ENCODE measurements at regions not wholly inside any gene's neighbourhood (a gene's known extent, or its start where the extent isn't known, plus 50 kb on each side); places are given as distances from the start of the nearest gene placed in this dataset.

GRCh38 chr21:25328736-25329135 lies 278.5 kb downstream of the MRPL39 start:
- CTCF ChIA-PET, result no interaction called here
- H3K27ac ChIP-seq (ENCODE audit: insufficient read depth in 1 of 2, low read depth in 1 of 2, low read length in 2 of 2, poor library complexity in 1 of 2, severe bottlenecking in 2 of 2), result no peak overlapping the region
- POLR2A ChIA-PET, result no interaction called here

GRCh38 chr21:25326181-25326580 lies 281.1 kb downstream of the MRPL39 start:
- POLR2A ChIA-PET, result no interaction called here
- no peak overlapping the region for H3K27ac ChIP-seq (ENCODE audit: insufficient read depth in 1 of 2, low read depth in 1 of 2, low read length in 2 of 2, poor library complexity in 1 of 2, severe bottlenecking in 2 of 2)
- H3K36me3 ChIP-seq (ENCODE audit: control insufficient read depth in 4 of 4, insufficient read depth in 4 of 4, low read length in 3 of 4), result no peaks in the 10 kb centered on the region
- no peaks in the 10 kb centered on the region for H3K9me3 ChIP-seq (ENCODE audit: control extremely low read depth in 1 of 5, control insufficient read depth in 4 of 5, insufficient read depth in 2 of 5, low read depth in 1 of 5, low read length in 4 of 5)
- CTCF ChIA-PET, result no interaction called here
- no peaks in the 10 kb centered on the region for H3K4me1 ChIP-seq (ENCODE audit: control extremely low read depth in 1 of 4, control insufficient read depth in 4 of 4, insufficient read depth in 4 of 4, low read length in 3 of 4)
- no peak for DNase-seq
- 100% methylated on average over 2 of the region's 2 CpGs for WGBS (ENCODE audit: insufficient coverage)
- no peaks in the 10 kb centered on the region for H3K27me3 ChIP-seq (replicated peaks in 2 of 5; ENCODE audit: control insufficient read depth in 4 of 5, insufficient read depth in 5 of 5, low read length in 4 of 5)
- no peak overlapping the region for H3K4me3 ChIP-seq (ENCODE audit: control insufficient read depth in 1 of 7, extremely low read depth in 1 of 7, insufficient read depth in 4 of 7, low read depth in 2 of 7, low read length in 6 of 7)

More at GRCh38 chr21:25328736-25329135, 278.5 kb downstream of the MRPL39 start:
- Histone ChIP-seq H3K4me1 (ENCODE audit: control extremely low read depth in 1 of 4, control insufficient read depth in 4 of 4, insufficient read depth in 4 of 4, low read length in 3 of 4) (no peaks in the 10 kb centered on the region), H3K4me3 (ENCODE audit: control insufficient read depth in 1 of 7, extremely low read depth in 1 of 7, insufficient read depth in 4 of 7, low read depth in 2 of 7, low read length in 6 of 7) (no peak overlapping the region), H3K27me3 (replicated peaks in 2 of 5; ENCODE audit: control insufficient read depth in 4 of 5, insufficient read depth in 5 of 5, low read length in 4 of 5) (peaks cover 0 to 2% (median 0%) of the 10 kb centered on the region in 5 experiments), H3K9me3 (ENCODE audit: control extremely low read depth in 1 of 5, control insufficient read depth in 4 of 5, insufficient read depth in 2 of 5, low read depth in 1 of 5, low read length in 4 of 5) (no peaks in the 10 kb centered on the region), H3K36me3 (ENCODE audit: control insufficient read depth in 4 of 4, insufficient read depth in 4 of 4, low read length in 3 of 4) (no peaks in the 10 kb centered on the region)
- no peak for DNase-seq
- WGBS (ENCODE audit: insufficient coverage), result no CpG with 5 or more reads among the region's 1 CpG

DNA sequence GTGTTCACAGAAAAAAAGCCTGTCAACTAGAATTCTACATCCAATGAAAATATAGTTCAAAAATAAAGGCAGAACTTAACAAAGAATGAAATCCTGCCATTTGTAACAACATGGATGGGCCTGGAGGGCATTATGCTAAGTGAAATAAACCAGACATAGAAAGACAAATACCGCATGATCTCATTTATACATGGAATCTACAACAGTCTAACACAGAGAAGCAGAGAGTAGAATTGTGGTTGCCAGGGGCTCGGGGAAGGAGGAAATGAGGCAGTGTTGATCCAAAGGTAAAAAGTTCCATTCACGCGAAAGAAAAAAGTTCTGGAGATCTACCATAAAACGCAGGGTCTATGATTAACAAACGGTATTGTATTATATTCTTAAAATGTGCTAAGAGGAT lies 282.6 kb downstream of the MRPL39 start:
- Histone ChIP-seq H3K27ac (ENCODE audit: insufficient read depth in 1 of 2, low read depth in 1 of 2, low read length in 2 of 2, poor library complexity in 1 of 2, severe bottlenecking in 2 of 2) (no peak overlapping the region), H3K27me3 (replicated peaks in 2 of 5; ENCODE audit: control insufficient read depth in 4 of 5, insufficient read depth in 5 of 5, low read length in 4 of 5) (no peaks in the 10 kb centered on the region), H3K4me3 (ENCODE audit: control insufficient read depth in 1 of 7, extremely low read depth in 1 of 7, insufficient read depth in 4 of 7, low read depth in 2 of 7, low read length in 6 of 7) (no peak overlapping the region), H3K4me1 (ENCODE audit: control extremely low read depth in 1 of 4, control insufficient read depth in 4 of 4, insufficient read depth in 4 of 4, low read length in 3 of 4) (no peaks in the 10 kb centered on the region), H3K9me3 (ENCODE audit: control extremely low read depth in 1 of 5, control insufficient read depth in 4 of 5, insufficient read depth in 2 of 5, low read depth in 1 of 5, low read length in 4 of 5) (no peaks in the 10 kb centered on the region), H3K36me3 (ENCODE audit: control insufficient read depth in 4 of 4, insufficient read depth in 4 of 4, low read length in 3 of 4) (no peaks in the 10 kb centered on the region)
- ChIA-PET POLR2A (no interaction called here), CTCF (no interaction called here)
- DNase-seq, result no peak
- 94% methylated on average over 3 of the region's 6 CpGs for WGBS (ENCODE audit: insufficient coverage)

DNA sequence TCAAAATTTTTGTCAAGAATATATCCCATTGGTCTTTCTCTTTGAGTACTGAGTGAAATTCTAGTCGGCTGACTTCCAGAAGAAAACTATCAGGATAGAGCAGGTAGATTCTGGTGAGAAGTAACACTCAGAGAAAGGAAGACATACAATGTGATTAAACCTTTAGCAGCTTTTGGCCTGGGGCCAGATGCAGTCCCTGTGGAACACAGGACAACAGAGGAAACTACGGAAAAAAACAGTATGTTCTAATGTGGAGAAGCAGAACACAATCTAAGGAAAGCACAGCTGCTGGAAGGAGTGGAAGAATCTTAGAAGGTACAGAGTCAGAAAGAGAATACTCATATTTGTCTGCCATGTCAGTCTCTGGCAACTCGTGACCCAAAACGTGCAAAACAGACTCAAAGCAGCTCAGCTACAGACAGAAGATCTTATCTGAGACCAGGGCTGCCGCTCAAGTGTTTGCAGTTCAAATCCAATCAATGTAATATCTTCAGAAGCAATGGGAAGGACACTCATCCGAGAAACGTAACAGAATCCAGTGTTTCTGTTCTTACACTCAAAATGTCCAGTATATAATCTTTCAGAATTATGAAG lies 283.8 kb downstream of the MRPL39 start:
- WGBS (ENCODE audit: insufficient coverage), result 88% methylated on average over 7 of the region's 7 CpGs
- no peaks in the 10 kb centered on the region for H3K36me3 ChIP-seq (ENCODE audit: control insufficient read depth in 4 of 4, insufficient read depth in 4 of 4, low read length in 3 of 4)
- DNase-seq, result no peak
- POLR2A ChIA-PET, result no interaction called here
- H3K4me1 ChIP-seq (ENCODE audit: control extremely low read depth in 1 of 4, control insufficient read depth in 4 of 4, insufficient read depth in 4 of 4, low read length in 3 of 4), result no peaks in the 10 kb centered on the region
- H3K9me3 ChIP-seq (ENCODE audit: control extremely low read depth in 1 of 5, control insufficient read depth in 4 of 5, insufficient read depth in 2 of 5, low read depth in 1 of 5, low read length in 4 of 5), result no peaks in the 10 kb centered on the region
- H3K4me3 ChIP-seq (ENCODE audit: control insufficient read depth in 1 of 7, extremely low read depth in 1 of 7, insufficient read depth in 4 of 7, low read depth in 2 of 7, low read length in 6 of 7), result no peak overlapping the region
- no peak overlapping the region for H3K27ac ChIP-seq (ENCODE audit: insufficient read depth in 1 of 2, low read depth in 1 of 2, low read length in 2 of 2, poor library complexity in 1 of 2, severe bottlenecking in 2 of 2)
- H3K27me3 ChIP-seq (replicated peaks in 2 of 5; ENCODE audit: control insufficient read depth in 4 of 5, insufficient read depth in 5 of 5, low read length in 4 of 5), result no peaks in the 10 kb centered on the region
- CTCF ChIA-PET, result no interaction called here

- peaks cover 0 to 4% (median 0%) of the 10 kb centered on the region in 5 experiments for H3K9me3 ChIP-seq (ENCODE audit: control extremely low read depth in 1 of 5, control insufficient read depth in 4 of 5, insufficient read depth in 2 of 5, low read depth in 1 of 5, low read length in 4 of 5)
- H3K4me3 ChIP-seq (ENCODE audit: control insufficient read depth in 1 of 7, extremely low read depth in 1 of 7, insufficient read depth in 4 of 7, low read depth in 2 of 7, low read length in 6 of 7), result no peak overlapping the region
- no peak for DNase-seq
- H3K27me3 ChIP-seq (replicated peaks in 2 of 5; ENCODE audit: control insufficient read depth in 4 of 5, insufficient read depth in 5 of 5, low read length in 4 of 5), result no peaks in the 10 kb centered on the region
- no peaks in the 10 kb centered on the region for H3K36me3 ChIP-seq (ENCODE audit: control insufficient read depth in 4 of 4, insufficient read depth in 4 of 4, low read length in 3 of 4)
- no CpG with 5 or more reads among the region's 1 CpG for WGBS (ENCODE audit: insufficient coverage)
- CTCF ChIA-PET, result interaction anchor here (1.0 to 2.9 kb wide), 2 partner anchors 16 to 31 kb away, joined by 3 to 20 read pairs; no protein-coding TSS in a partner anchor
- no peaks in the 10 kb centered on the region for H3K4me1 ChIP-seq (ENCODE audit: control extremely low read depth in 1 of 4, control insufficient read depth in 4 of 4, insufficient read depth in 4 of 4, low read length in 3 of 4)
- H3K27ac ChIP-seq (ENCODE audit: insufficient read depth in 1 of 2, low read depth in 1 of 2, low read length in 2 of 2, poor library complexity in 1 of 2, severe bottlenecking in 2 of 2), result no peak overlapping the region
- POLR2A ChIA-PET, result no interaction called here
These were observed 293.0 kb downstream of the MRPL39 start for GRCh38 chr21:25314247-25314646.

GRCh38 chr21:25313829-25314228 lies 293.5 kb downstream of the MRPL39 start:
- ChIA-PET CTCF (interaction anchor here (0.8 to 2.9 kb wide), 5 partner anchors 16 to 418 kb away, joined by 3 to 20 read pairs (median 4); no protein-coding TSS in a partner anchor), POLR2A (no interaction called here)
- peak; percentile 12 to 52 (median 32) for DNase-seq
- Histone ChIP-seq H3K9me3 (ENCODE audit: control extremely low read depth in 1 of 5, control insufficient read depth in 4 of 5, insufficient read depth in 2 of 5, low read depth in 1 of 5, low read length in 4 of 5) (peaks cover 0 to 5% (median 3%) of the 10 kb centered on the region in 5 experiments), H3K27ac (ENCODE audit: insufficient read depth in 1 of 2, low read depth in 1 of 2, low read length in 2 of 2, poor library complexity in 1 of 2, severe bottlenecking in 2 of 2) (no peak overlapping the region), H3K4me1 (ENCODE audit: control extremely low read depth in 1 of 4, control insufficient read depth in 4 of 4, insufficient read depth in 4 of 4, low read length in 3 of 4) (no peaks in the 10 kb centered on the region), H3K36me3 (ENCODE audit: control insufficient read depth in 4 of 4, insufficient read depth in 4 of 4, low read length in 3 of 4) (no peaks in the 10 kb centered on the region), H3K27me3 (replicated peaks in 2 of 5; ENCODE audit: control insufficient read depth in 4 of 5, insufficient read depth in 5 of 5, low read length in 4 of 5) (no peaks in the 10 kb centered on the region), H3K4me3 (ENCODE audit: control insufficient read depth in 1 of 7, extremely low read depth in 1 of 7, insufficient read depth in 4 of 7, low read depth in 2 of 7, low read length in 6 of 7) (no peak overlapping the region)
- 21% methylated on average over 2 of the region's 3 CpGs for WGBS (ENCODE audit: insufficient coverage)

DNA sequence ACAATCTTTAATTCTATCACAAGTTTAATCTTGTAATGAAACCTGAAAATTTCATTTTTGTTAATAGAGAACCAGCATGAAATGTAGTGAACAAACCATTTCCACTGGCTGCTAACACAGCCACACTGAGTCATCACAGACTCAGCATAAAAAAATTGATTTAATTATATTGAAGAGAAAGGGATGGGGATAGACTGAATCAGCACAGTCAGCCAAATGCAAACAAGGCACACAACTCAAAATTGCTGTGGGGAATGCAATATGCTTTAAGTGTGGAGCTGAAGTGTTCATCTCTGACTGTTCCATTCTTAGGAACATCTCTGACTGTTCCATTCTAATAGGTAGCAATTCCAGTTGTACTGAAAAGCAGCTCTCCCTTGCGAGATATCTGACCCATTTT lies 299.8 kb downstream of the MRPL39 start:
- H3K27me3 ChIP-seq (replicated peaks in 2 of 5; ENCODE audit: control insufficient read depth in 4 of 5, insufficient read depth in 5 of 5, low read length in 4 of 5), result no peaks in the 10 kb centered on the region
- WGBS (ENCODE audit: insufficient coverage), result 100% methylated on average over 1 of the region's 1 CpG
- no peak overlapping the region for H3K4me3 ChIP-seq (ENCODE audit: control insufficient read depth in 1 of 7, extremely low read depth in 1 of 7, insufficient read depth in 4 of 7, low read depth in 2 of 7, low read length in 6 of 7)
- no peaks in the 10 kb centered on the region for H3K4me1 ChIP-seq (ENCODE audit: control extremely low read depth in 1 of 4, control insufficient read depth in 4 of 4, insufficient read depth in 4 of 4, low read length in 3 of 4)
- H3K9me3 ChIP-seq (ENCODE audit: control extremely low read depth in 1 of 5, control insufficient read depth in 4 of 5, insufficient read depth in 2 of 5, low read depth in 1 of 5, low read length in 4 of 5), result peaks cover 3 to 8% (median 5%) of the 10 kb centered on the region in 5 experiments
- DNase-seq, result no peak
- ChIA-PET POLR2A (no interaction called here), CTCF (interaction anchor here (0.6 kb wide), 1 partner anchor 1508 kb away, joined by 3 read pairs; no protein-coding TSS in a partner anchor)
- H3K27ac ChIP-seq (ENCODE audit: insufficient read depth in 1 of 2, low read depth in 1 of 2, low read length in 2 of 2, poor library complexity in 1 of 2, severe bottlenecking in 2 of 2), result no peak overlapping the region
- H3K36me3 ChIP-seq (ENCODE audit: control insufficient read depth in 4 of 4, insufficient read depth in 4 of 4, low read length in 3 of 4), result no peaks in the 10 kb centered on the region
